ENCODE measurements at regions not wholly inside any gene's neighbourhood (a gene's known extent, or its start where the extent isn't known, plus 50 kb on each side); places are given as distances from the start of the nearest gene placed in this dataset.

DNA sequence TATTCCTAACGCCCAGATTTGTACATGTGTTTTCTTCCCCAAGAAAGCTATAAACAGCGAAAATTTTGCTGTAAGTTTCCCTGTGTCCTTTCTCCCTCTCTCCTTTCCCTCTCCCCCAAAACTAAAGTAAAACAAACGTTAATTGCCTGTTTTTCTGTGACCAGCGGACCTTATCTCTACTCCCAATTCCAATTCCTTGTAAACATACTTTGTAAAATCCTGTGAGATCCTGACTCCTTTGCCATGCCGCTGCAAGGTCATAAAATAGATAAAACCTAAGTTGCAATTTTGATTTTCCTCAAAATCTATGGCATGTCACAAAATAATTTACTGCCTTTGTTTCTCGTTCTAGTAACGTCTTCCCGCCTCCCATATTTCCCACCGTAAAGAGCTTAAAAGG lies 217.6 kb downstream of the USP6NL start:
- no peaks in the 10 kb centered on the region for H4K20me1 ChIP-seq (ENCODE audit: control insufficient read depth, insufficient read depth, insufficient read length)
- H2BK12ac ChIP-seq (ENCODE audit: insufficient read length, low read depth, low read length) = no peak overlapping the region
- H3K23me2 ChIP-seq (ENCODE audit: insufficient read length, low read depth, low read length, poor library complexity, severe bottlenecking) = no peaks in the 10 kb centered on the region
- no peaks in the 10 kb centered on the region for H3K9me3 ChIP-seq (ENCODE audit: control insufficient read depth, low read depth, low read length)
- no peaks in the 10 kb centered on the region for H3K79me1 ChIP-seq (ENCODE audit: insufficient read depth, low read depth, low read length, poor library complexity, severe bottlenecking)
- H3K18ac ChIP-seq (ENCODE audit: insufficient read length, low read depth, low read length) = no peak overlapping the region
- no peaks in the 10 kb centered on the region for H3K4me1 ChIP-seq (ENCODE audit: insufficient read depth, low read length)
- no peaks in the 10 kb centered on the region for H3K36me3 Mint-ChIP-seq (ENCODE audit: insufficient read depth in 1 of 3, low read depth in 3 of 3)
- 0 out of 7 replicates have a peak overlapping the region, but pooled peaks of 1 of the 3 experiments have one; percentile 45 for H3K27ac Mint-ChIP-seq
- no peak for DNase-seq
- H4K5ac ChIP-seq (ENCODE audit: insufficient read length, low read depth, low read length) = no peak overlapping the region
- no peak overlapping the region for H4K8ac ChIP-seq (replicated peaks; ENCODE audit: insufficient read length, low read depth, low read length)
- H2BK20ac ChIP-seq (ENCODE audit: low read depth, low read length, poor library complexity, severe bottlenecking) = no peak overlapping the region
- H3K4me1 Mint-ChIP-seq = no peaks in the 10 kb centered on the region
- no peak overlapping the region for H3T11ph ChIP-seq (ENCODE audit: low read length)
- no peak overlapping the region for H2AK5ac ChIP-seq (ENCODE audit: insufficient read length, low read length)
- H3K9ac ChIP-seq (ENCODE audit: extremely low read depth, insufficient read length, low read length) = no peak overlapping the region
- no peak overlapping the region for H3K4ac ChIP-seq (ENCODE audit: low read depth, low read length)
- WGBS (ENCODE audit: extremely low coverage, insufficient read length, low lambda C conversion rate) = no CpG with 5 or more reads among the region's 9 CpGs
- H3K4me2 ChIP-seq (ENCODE audit: insufficient read depth, insufficient read length, low read length) = no peak overlapping the region
- no peak overlapping the region for H3K23ac ChIP-seq (ENCODE audit: insufficient read length, low read depth, low read length)
- no peaks in the 10 kb centered on the region for H3K9me3 Mint-ChIP-seq
- no peak overlapping the region for H4K91ac ChIP-seq (ENCODE audit: insufficient read length, low read depth, low read length)
- no peak overlapping the region for H2BK5ac ChIP-seq (ENCODE audit: insufficient read length, low read length)
- H2BK120ac ChIP-seq (ENCODE audit: low read depth, low read length, poor library complexity, severe bottlenecking) = no peak overlapping the region
- H3K14ac ChIP-seq (ENCODE audit: insufficient read depth, low read length) = no peak overlapping the region
- no peak overlapping the region for H3K4me3 Mint-ChIP-seq
- H2AFZ ChIP-seq (ENCODE audit: low read length) = no peak overlapping the region
- H3K79me2 ChIP-seq (ENCODE audit: insufficient read depth, low read length) = no peaks in the 10 kb centered on the region
- no peaks in the 10 kb centered on the region for H3K27me3 ChIP-seq (ENCODE audit: insufficient read depth, low read length)
- no peak overlapping the region for H3K27ac ChIP-seq (ENCODE audit: insufficient read length, low read depth, low read length)
- H3K56ac ChIP-seq (ENCODE audit: insufficient read length, low read depth, low read length) = no peak overlapping the region
- TF ChIP-seq, protein P1, sequence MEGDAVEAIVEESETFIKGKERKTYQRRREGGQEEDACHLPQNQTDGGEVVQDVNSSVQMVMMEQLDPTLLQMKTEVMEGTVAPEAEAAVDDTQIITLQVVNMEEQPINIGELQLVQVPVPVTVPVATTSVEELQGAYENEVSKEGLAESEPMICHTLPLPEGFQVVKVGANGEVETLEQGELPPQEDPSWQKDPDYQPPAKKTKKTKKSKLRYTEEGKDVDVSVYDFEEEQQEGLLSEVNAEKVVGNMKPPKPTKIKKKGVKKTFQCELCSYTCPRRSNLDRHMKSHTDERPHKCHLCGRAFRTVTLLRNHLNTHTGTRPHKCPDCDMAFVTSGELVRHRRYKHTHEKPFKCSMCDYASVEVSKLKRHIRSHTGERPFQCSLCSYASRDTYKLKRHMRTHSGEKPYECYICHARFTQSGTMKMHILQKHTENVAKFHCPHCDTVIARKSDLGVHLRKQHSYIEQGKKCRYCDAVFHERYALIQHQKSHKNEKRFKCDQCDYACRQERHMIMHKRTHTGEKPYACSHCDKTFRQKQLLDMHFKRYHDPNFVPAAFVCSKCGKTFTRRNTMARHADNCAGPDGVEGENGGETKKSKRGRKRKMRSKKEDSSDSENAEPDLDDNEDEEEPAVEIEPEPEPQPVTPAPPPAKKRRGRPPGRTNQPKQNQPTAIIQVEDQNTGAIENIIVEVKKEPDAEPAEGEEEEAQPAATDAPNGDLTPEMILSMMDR (conservative IDR thresholded peaks at IDR 0.05) = no peak
- H3K27me3 Mint-ChIP-seq (ENCODE audit: low read depth) = peaks cover 6% of the 10 kb centered on the region
- no peak overlapping the region for H2BK15ac ChIP-seq (ENCODE audit: low read depth, low read length)

Data from H9 (cell line).